ENCODE measurements at regions not wholly inside any gene's neighbourhood (a gene's known extent, or its start where the extent isn't known, plus 50 kb on each side); places are given as distances from the start of the nearest gene placed in this dataset.

DNA sequence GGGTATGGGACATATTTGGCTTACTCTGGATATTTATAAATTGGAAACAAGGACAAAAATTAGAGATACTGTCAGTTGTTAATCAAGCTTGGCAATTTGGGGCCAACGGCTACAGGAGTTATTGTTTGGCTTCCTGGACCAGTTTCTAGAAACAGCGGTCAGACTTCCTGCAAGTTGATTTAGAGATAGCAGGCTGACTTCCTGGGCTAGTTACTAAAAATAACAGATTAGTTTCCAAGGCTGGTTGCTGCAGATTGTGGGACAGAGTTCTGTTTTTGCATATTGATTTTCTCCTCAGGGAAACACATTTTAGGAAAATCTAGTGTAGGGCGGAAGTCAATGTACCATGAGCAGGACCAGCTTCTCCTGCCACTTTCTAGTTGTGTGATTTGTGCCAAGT, 144.0 kb upstream of the TMPO start:
- WGBS (ENCODE audit: insufficient coverage), result 0% methylated on average over 2 of the region's 3 CpGs
- H3K27me3 ChIP-seq (replicated peaks in 2 of 5; ENCODE audit: control insufficient read depth in 4 of 5, insufficient read depth in 5 of 5, low read length in 4 of 5), result peaks cover 0 to 2% (median 0%) of the 10 kb centered on the region in 5 experiments
- CTCF ChIA-PET, result interaction anchor here (0.7 to 1.4 kb wide), 2 partner anchors 13 to 778 kb away, joined by 3 to 4 read pairs; no protein-coding TSS in a partner anchor
- peak overlapping the region in 2 of 7 experiments; percentile 19 to 20 for H3K4me3 ChIP-seq (ENCODE audit: control insufficient read depth in 1 of 7, extremely low read depth in 1 of 7, insufficient read depth in 4 of 7, low read depth in 2 of 7, low read length in 6 of 7)
- POLR2A ChIA-PET, result interaction anchor here (0.7 kb wide), 1 partner anchor 414 kb away, joined by 3 read pairs; no protein-coding TSS in a partner anchor
- no peak overlapping the region for H3K27ac ChIP-seq (ENCODE audit: insufficient read depth in 1 of 2, low read depth in 1 of 2, low read length in 2 of 2, poor library complexity in 1 of 2, severe bottlenecking in 2 of 2)
- DNase-seq, result peak in 2 of 3 donors; percentile 29 to 59
- no peaks in the 10 kb centered on the region for H3K36me3 ChIP-seq (ENCODE audit: control insufficient read depth in 4 of 4, insufficient read depth in 4 of 4, low read length in 3 of 4)
- H3K9me3 ChIP-seq (ENCODE audit: control extremely low read depth in 1 of 5, control insufficient read depth in 4 of 5, insufficient read depth in 2 of 5, low read depth in 1 of 5, low read length in 4 of 5), result no peaks in the 10 kb centered on the region
- peaks cover 1 to 36% (median 16%) of the 10 kb centered on the region in 4 experiments for H3K4me1 ChIP-seq (ENCODE audit: control extremely low read depth in 1 of 4, control insufficient read depth in 4 of 4, insufficient read depth in 4 of 4, low read length in 3 of 4)

GRCh38 chr12:98372340-98373024, 142.9 kb upstream of the TMPO start:
- H3K9me3 ChIP-seq (ENCODE audit: control extremely low read depth in 1 of 5, control insufficient read depth in 4 of 5, insufficient read depth in 2 of 5, low read depth in 1 of 5, low read length in 4 of 5), result no peaks in the 10 kb centered on the region
- H3K36me3 ChIP-seq (ENCODE audit: control insufficient read depth in 4 of 4, insufficient read depth in 4 of 4, low read length in 3 of 4), result no peaks in the 10 kb centered on the region
- H3K27me3 ChIP-seq (replicated peaks in 2 of 5; ENCODE audit: control insufficient read depth in 4 of 5, insufficient read depth in 5 of 5, low read length in 4 of 5), result peaks cover 0 to 2% (median 0%) of the 10 kb centered on the region in 5 experiments
- H3K27ac ChIP-seq (ENCODE audit: insufficient read depth in 1 of 2, low read depth in 1 of 2, low read length in 2 of 2, poor library complexity in 1 of 2, severe bottlenecking in 2 of 2), result no peak overlapping the region
- CTCF ChIA-PET, result no interaction called here
- POLR2A ChIA-PET, result no interaction called here
- no peak overlapping the region for H3K4me3 ChIP-seq (ENCODE audit: control insufficient read depth in 1 of 7, extremely low read depth in 1 of 7, insufficient read depth in 4 of 7, low read depth in 2 of 7, low read length in 6 of 7)
- peak in 2 of 3 donors; percentile 17 to 38 for DNase-seq
- WGBS (ENCODE audit: insufficient coverage), result 58% methylated on average over 3 of the region's 5 CpGs
- H3K4me1 ChIP-seq (ENCODE audit: control extremely low read depth in 1 of 4, control insufficient read depth in 4 of 4, insufficient read depth in 4 of 4, low read length in 3 of 4), result peaks cover 1 to 36% (median 16%) of the 10 kb centered on the region in 4 experiments

DNA sequence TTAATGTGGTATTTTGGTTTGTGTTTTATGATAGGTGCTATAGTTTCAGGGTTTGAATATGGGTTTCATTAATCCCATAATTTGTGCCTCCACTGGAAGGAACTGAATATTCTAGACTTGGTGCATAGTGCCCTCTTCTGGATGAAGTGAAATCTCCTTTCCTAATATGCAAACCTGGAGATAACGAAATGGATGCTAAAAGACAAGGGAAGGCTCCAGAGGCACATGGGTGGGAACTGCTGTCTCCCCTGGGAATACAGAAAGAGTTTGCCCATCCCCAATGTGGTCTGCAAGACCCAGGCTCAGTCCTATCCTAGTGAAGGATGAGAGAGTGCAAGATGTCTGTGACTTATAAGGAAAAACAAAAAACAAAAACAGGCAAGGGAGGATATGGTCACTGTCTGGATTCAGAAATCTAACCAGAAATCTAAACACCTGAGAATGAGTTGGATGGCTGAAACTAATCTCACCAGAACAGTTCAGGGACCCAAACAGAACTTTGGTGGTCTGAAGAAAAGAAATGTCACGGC, 142.3 kb upstream of the TMPO start:
- Histone ChIP-seq H3K4me1 (ENCODE audit: control extremely low read depth in 1 of 4, control insufficient read depth in 4 of 4, insufficient read depth in 4 of 4, low read length in 3 of 4) (peaks cover 1 to 36% (median 16%) of the 10 kb centered on the region in 4 experiments), H3K27me3 (replicated peaks in 2 of 5; ENCODE audit: control insufficient read depth in 4 of 5, insufficient read depth in 5 of 5, low read length in 4 of 5) (peaks cover 0 to 2% (median 0%) of the 10 kb centered on the region in 5 experiments), H3K9me3 (ENCODE audit: control extremely low read depth in 1 of 5, control insufficient read depth in 4 of 5, insufficient read depth in 2 of 5, low read depth in 1 of 5, low read length in 4 of 5) (no peaks in the 10 kb centered on the region), H3K4me3 (ENCODE audit: control insufficient read depth in 1 of 7, extremely low read depth in 1 of 7, insufficient read depth in 4 of 7, low read depth in 2 of 7, low read length in 6 of 7) (no peak overlapping the region), H3K27ac (ENCODE audit: insufficient read depth in 1 of 2, low read depth in 1 of 2, low read length in 2 of 2, poor library complexity in 1 of 2, severe bottlenecking in 2 of 2) (no peak overlapping the region), H3K36me3 (ENCODE audit: control insufficient read depth in 4 of 4, insufficient read depth in 4 of 4, low read length in 3 of 4) (no peaks in the 10 kb centered on the region)
- DNase-seq, result peak; percentile 37 to 59 (median 55)
- CTCF ChIA-PET, result interaction anchor here (4.2 kb wide), 1 partner anchor 24 kb away, joined by 30 read pairs; no protein-coding TSS in a partner anchor
- WGBS (ENCODE audit: insufficient coverage), result 100% methylated on average over 1 of the region's 2 CpGs
- POLR2A ChIA-PET, result no interaction called here

DNA sequence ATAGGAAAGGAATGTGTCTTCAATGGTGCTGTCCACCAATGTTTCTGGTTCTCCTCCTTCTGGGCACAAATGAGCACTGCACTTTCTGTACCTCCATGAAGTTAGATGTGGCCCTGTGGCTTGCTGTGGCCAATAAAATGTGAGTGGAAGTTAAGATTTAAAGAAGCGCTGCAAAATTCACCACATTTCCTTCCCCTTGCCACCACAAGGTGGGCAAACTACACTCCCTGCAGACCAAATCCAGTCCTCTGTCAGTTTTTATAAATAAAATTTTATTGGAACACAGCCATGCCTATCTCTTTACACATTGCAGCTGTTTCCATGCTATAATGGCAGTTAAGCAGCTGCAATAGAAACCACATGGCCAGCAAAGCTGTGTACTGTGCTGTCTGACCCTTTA, 141.4 kb upstream of the TMPO start:
- ChIA-PET POLR2A (interaction anchor here (0.6 kb wide), 1 partner anchor 1394 kb away, joined by 3 read pairs; no protein-coding TSS in a partner anchor), CTCF (interaction anchor here (1.3 to 4.2 kb wide), 4 partner anchors 14 to 1225 kb away, joined by 3 to 30 read pairs (median 6); no protein-coding TSS in a partner anchor)
- H3K4me3 ChIP-seq (ENCODE audit: control insufficient read depth in 1 of 7, extremely low read depth in 1 of 7, insufficient read depth in 4 of 7, low read depth in 2 of 7, low read length in 6 of 7), result no peak overlapping the region
- H3K27ac ChIP-seq (ENCODE audit: insufficient read depth in 1 of 2, low read depth in 1 of 2, low read length in 2 of 2, poor library complexity in 1 of 2, severe bottlenecking in 2 of 2), result no peak overlapping the region
- H3K4me1 ChIP-seq (ENCODE audit: control extremely low read depth in 1 of 4, control insufficient read depth in 4 of 4, insufficient read depth in 4 of 4, low read length in 3 of 4), result peaks cover 1 to 36% (median 16%) of the 10 kb centered on the region in 4 experiments
- no peaks in the 10 kb centered on the region for H3K9me3 ChIP-seq (ENCODE audit: control extremely low read depth in 1 of 5, control insufficient read depth in 4 of 5, insufficient read depth in 2 of 5, low read depth in 1 of 5, low read length in 4 of 5)
- peak; percentile 54 to 85 (median 77) for DNase-seq
- no peaks in the 10 kb centered on the region for H3K36me3 ChIP-seq (ENCODE audit: control insufficient read depth in 4 of 4, insufficient read depth in 4 of 4, low read length in 3 of 4)
- peaks cover 0 to 2% (median 0%) of the 10 kb centered on the region in 5 experiments for H3K27me3 ChIP-seq (replicated peaks in 2 of 5; ENCODE audit: control insufficient read depth in 4 of 5, insufficient read depth in 5 of 5, low read length in 4 of 5)
- 0% methylated on average over 1 of the region's 1 CpG for WGBS (ENCODE audit: insufficient coverage)

DNA sequence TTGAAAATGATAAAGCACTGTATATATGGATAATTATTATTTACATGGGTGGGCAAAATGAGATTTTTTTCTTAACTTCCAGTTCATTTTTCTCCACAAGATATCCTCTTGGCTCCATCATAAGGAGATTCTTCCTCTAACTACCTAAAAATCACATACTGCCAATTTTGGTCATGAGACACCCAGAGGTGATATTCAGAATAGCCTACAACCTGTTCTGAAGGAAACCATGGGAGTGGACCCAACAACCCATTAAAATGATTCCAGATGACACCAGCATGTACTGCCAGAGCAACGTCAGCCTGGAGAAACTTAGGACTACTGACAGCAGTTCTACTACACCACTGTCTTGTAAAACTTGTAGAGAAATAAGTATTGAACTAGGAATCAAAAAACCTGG, 136.3 kb upstream of the TMPO start:
- ChIA-PET POLR2A (no interaction called here), CTCF (no interaction called here)
- no peak overlapping the region for H3K4me3 ChIP-seq (ENCODE audit: control insufficient read depth in 1 of 7, extremely low read depth in 1 of 7, insufficient read depth in 4 of 7, low read depth in 2 of 7, low read length in 6 of 7)
- peaks cover 0 to 5% (median 1%) of the 10 kb centered on the region in 4 experiments for H3K4me1 ChIP-seq (ENCODE audit: control extremely low read depth in 1 of 4, control insufficient read depth in 4 of 4, insufficient read depth in 4 of 4, low read length in 3 of 4)
- H3K9me3 ChIP-seq (ENCODE audit: control extremely low read depth in 1 of 5, control insufficient read depth in 4 of 5, insufficient read depth in 2 of 5, low read depth in 1 of 5, low read length in 4 of 5), result no peaks in the 10 kb centered on the region
- no peaks in the 10 kb centered on the region for H3K36me3 ChIP-seq (ENCODE audit: control insufficient read depth in 4 of 4, insufficient read depth in 4 of 4, low read length in 3 of 4)
- H3K27ac ChIP-seq (ENCODE audit: insufficient read depth in 1 of 2, low read depth in 1 of 2, low read length in 2 of 2, poor library complexity in 1 of 2, severe bottlenecking in 2 of 2), result no peak overlapping the region
- H3K27me3 ChIP-seq (replicated peaks in 2 of 5; ENCODE audit: control insufficient read depth in 4 of 5, insufficient read depth in 5 of 5, low read length in 4 of 5), result peaks cover 0 to 2% (median 0%) of the 10 kb centered on the region in 5 experiments
- DNase-seq, result no peak
- no CpG with 5 or more reads among the region's 1 CpG for WGBS (ENCODE audit: insufficient coverage)

GRCh38 chr12:98385641-98386040, 129.7 kb upstream of the TMPO start:
- WGBS (ENCODE audit: insufficient coverage), result 100% methylated on average over 1 of the region's 1 CpG
- POLR2A ChIA-PET, result interaction anchor here (0.7 kb wide), 1 partner anchor 45 kb away, joined by 3 read pairs; no protein-coding TSS in a partner anchor
- Histone ChIP-seq H3K36me3 (ENCODE audit: control insufficient read depth in 4 of 4, insufficient read depth in 4 of 4, low read length in 3 of 4) (no peaks in the 10 kb centered on the region), H3K4me3 (ENCODE audit: control insufficient read depth in 1 of 7, extremely low read depth in 1 of 7, insufficient read depth in 4 of 7, low read depth in 2 of 7, low read length in 6 of 7) (no peak overlapping the region), H3K4me1 (ENCODE audit: control extremely low read depth in 1 of 4, control insufficient read depth in 4 of 4, insufficient read depth in 4 of 4, low read length in 3 of 4) (no peaks in the 10 kb centered on the region), H3K27me3 (replicated peaks in 2 of 5; ENCODE audit: control insufficient read depth in 4 of 5, insufficient read depth in 5 of 5, low read length in 4 of 5) (no peaks in the 10 kb centered on the region), H3K27ac (ENCODE audit: insufficient read depth in 1 of 2, low read depth in 1 of 2, low read length in 2 of 2, poor library complexity in 1 of 2, severe bottlenecking in 2 of 2) (no peak overlapping the region), H3K9me3 (ENCODE audit: control extremely low read depth in 1 of 5, control insufficient read depth in 4 of 5, insufficient read depth in 2 of 5, low read depth in 1 of 5, low read length in 4 of 5) (no peaks in the 10 kb centered on the region)
- CTCF ChIA-PET, result interaction anchor here (1.0 kb wide), 2 partner anchors 11 kb away, joined by 3 to 4 read pairs; no protein-coding TSS in a partner anchor
- no peak for DNase-seq

DNA sequence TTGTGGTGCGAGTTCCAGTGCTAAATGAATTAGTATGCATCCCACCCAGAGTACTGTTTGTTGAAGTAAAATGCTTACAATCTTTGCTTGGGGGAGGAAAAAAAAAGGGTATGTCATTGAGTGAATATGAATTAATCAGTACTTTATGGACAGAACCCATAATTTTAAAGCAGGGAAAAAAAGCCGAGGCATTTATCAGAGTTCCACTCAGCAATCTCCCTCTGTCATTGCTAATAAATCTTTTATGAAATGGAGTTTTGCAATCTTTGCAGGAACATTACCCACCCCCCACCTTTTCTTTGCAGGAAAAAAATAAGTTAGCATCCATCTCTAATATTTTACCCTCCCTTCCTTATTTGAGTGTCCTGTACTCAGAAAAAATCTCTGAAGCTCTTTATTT, 127.9 kb upstream of the TMPO start:
- Histone ChIP-seq H3K4me3 (ENCODE audit: control insufficient read depth in 1 of 7, extremely low read depth in 1 of 7, insufficient read depth in 4 of 7, low read depth in 2 of 7, low read length in 6 of 7) (no peak overlapping the region), H3K36me3 (ENCODE audit: control insufficient read depth in 4 of 4, insufficient read depth in 4 of 4, low read length in 3 of 4) (no peaks in the 10 kb centered on the region), H3K9me3 (ENCODE audit: control extremely low read depth in 1 of 5, control insufficient read depth in 4 of 5, insufficient read depth in 2 of 5, low read depth in 1 of 5, low read length in 4 of 5) (no peaks in the 10 kb centered on the region), H3K4me1 (ENCODE audit: control extremely low read depth in 1 of 4, control insufficient read depth in 4 of 4, insufficient read depth in 4 of 4, low read length in 3 of 4) (no peaks in the 10 kb centered on the region), H3K27ac (ENCODE audit: insufficient read depth in 1 of 2, low read depth in 1 of 2, low read length in 2 of 2, poor library complexity in 1 of 2, severe bottlenecking in 2 of 2) (no peak overlapping the region), H3K27me3 (replicated peaks in 2 of 5; ENCODE audit: control insufficient read depth in 4 of 5, insufficient read depth in 5 of 5, low read length in 4 of 5) (peaks cover 0 to 1% (median 0%) of the 10 kb centered on the region in 5 experiments)
- ChIA-PET POLR2A (no interaction called here), CTCF (no interaction called here)
- DNase-seq, result no peak
- 71% methylated on average over 1 of the region's 2 CpGs for WGBS (ENCODE audit: insufficient coverage)
